HG02840 (cell line): ENCODE measurements at regions not wholly inside any gene's neighbourhood (a gene's known extent, or its start where the extent isn't known, plus 50 kb on each side); places are given as distances from the start of the nearest gene placed in this dataset.
"Not testable (repeated sequence)": the region's sequence is repeated elsewhere in the genome, so short reads cannot be mapped to it uniquely, and the experiment has no call there.

Experiments used
- ATAC-seq: cut with Tn5 transposase; IDR thresholded peaks from one replicate; pipeline ENCODE4 v1.9.1; 2021; ENCODE audit warnings: mild to moderate bottlenecking, moderate library complexity, moderate number of reproducible peaks; ENCODE audit not compliant: unreplicated experiment, low FRiP score

DNA sequence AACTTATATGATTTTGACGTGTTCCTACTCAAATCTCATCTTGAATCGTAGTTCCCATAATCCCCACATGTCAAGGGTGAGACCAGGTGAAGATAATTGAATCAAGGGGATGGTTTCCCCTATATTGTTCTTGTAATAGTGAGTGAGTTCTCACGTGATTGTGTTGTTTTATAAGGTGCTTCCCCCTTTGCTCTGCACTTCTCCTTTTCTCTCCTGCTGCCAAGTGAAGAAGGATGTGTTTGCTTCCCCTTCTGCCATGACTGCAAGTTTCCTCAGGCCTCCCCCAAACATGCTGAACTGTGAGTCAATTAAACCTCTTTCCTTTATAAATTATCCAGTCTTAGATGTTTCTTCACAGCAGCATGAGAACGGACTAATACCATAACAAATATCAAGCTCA lies 83.2 kb downstream of the MANEA start:
- ATAC-seq: no peak

DNA sequence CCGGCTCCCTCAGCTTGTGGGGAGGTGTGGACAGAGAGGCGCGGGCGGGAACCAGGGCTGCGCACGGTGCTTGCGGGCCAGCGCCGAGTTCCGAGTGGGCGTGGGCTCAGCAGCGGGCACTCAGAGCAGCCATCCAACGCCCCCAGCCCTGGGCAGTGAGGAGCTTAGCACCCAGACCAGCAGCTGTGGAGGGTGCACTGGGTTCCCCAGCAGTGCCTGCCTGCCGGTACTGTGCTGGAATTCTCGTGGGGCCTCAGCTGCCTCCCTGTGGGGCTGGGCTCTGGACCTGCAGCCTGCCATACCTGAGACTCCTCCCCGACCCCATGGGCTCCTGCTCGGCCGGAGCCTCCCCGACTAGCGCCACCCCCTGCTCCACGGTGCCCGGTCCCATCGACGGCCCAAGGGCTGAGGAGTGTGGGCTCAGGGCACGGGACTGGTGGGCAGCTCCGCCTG lies 92.7 kb downstream of the MANEA start:
- no peak for ATAC-seq

GRCh38 chr6:95676011-95676628 lies 98.8 kb downstream of the MANEA start:
- no peak for ATAC-seq

DNA sequence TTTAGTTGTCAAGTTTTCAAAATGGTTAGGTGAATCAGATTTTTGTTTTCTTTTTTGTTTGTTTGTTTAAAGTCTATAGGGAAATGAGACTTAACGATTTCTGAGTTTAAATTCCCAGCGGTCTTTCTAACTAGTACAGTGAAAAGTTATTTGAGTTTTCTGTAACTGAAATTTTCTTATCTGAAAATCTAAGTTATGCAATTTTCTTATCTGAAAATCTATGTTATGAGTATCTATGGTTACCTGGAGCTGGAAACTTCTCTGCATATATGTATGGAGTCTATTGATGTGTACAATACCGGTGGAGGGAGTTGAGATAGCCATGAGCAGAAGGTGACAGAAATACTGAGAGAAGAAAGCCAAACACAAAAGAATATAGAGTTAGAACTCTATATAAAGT lies 102.6 kb downstream of the MANEA start:
- no peak for ATAC-seq

GRCh38 chr6:95681736-95682135 lies 104.4 kb downstream of the MANEA start:
- no peak for ATAC-seq

- no peak for ATAC-seq
These were observed 105.1 kb downstream of the MANEA start for GRCh38 chr6:95682476-95682875.

DNA sequence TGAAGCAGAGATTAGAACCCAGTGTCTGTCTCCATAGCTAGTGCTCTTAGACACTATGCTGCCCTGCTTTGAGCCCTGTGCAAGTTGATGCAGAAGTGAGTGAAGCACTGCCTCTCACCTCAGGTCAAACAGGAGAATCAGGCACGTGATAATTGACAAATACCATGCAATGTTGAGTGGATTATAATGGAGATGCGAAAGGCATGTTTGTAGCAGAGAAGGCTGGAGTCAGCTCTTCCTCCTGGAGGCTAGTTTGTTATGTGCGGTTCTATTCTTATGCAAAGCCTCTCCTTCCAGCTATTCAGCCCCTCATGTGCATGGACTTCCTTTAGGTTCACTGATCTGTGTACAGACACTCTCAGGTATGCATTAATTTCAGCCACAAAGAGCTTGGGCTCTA lies 108.5 kb downstream of the MANEA start:
- no peak for ATAC-seq

- ATAC-seq: no peak
These were observed 108.9 kb downstream of the MANEA start for GRCh38 chr6:95686272-95686671.

- no peak for ATAC-seq
These were observed 109.6 kb downstream of the MANEA start for GRCh38 chr6:95686895-95687294.

GRCh38 chr6:95687839-95688238 lies 110.5 kb downstream of the MANEA start:
- ATAC-seq: no peak

- ATAC-seq: peak; percentile 73
These were observed 113.0 kb downstream of the MANEA start for GRCh38 chr6:95690328-95690727.

- ATAC-seq: no peak
These were observed 115.8 kb downstream of the MANEA start for GRCh38 chr6:95693108-95693507.

DNA sequence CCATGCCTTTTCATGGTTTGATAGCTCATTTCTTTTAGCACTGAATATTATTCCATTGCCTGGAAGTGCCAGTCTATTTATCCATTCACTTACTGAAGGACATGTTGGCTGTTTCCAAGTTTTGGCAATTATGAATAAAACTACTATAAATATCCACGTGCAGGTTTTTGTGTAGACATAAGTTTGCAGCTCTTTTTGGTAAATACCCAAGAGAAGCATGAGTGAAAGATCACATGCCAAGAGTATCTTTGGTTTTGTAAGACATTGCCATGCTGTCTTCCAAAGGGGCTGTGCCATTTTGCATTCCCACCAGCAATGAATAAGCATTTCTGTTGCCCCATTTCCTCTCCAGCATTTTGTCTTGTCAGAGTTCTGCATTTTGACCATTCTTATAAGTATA lies 120.9 kb downstream of the MANEA start:
- ATAC-seq: no peak

DNA sequence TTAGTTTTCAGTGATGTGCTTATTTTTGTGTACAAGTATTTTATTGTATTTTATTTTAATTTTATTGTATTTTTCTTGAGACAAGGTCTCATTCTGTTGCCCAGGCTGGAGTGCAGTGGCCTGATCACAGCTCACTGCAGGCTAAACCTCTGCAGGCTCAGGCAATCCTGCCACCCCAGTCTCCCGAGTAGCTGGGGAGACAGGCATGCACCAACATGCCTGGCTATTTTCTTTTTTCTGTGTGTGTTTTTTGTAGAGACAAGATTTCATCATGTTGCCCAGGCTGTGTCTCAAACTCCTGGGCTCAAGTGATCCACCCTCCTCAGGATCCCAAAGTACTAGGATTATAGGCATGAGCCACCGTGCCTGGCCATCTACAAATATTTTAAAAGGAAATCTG lies 146.3 kb downstream of the MANEA start:
- no peak for ATAC-seq

DNA sequence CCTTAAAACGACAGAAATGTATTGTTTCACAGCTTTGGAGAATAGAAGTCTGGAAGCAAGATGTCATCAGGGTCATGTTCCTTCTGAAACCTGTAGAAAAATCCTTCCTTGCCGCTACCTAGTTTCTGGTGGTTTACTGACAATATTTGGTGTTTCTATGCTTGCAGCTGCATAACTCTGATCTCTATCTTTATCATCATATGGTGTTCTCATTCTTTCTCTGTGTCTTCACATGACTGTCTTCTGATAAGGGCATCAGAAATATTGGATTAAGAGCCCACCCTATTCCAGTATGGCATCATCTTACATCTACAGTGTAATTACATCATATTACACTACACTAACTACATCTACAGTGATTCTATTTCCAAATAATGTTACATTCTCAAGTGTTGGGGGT lies 148.0 kb downstream of the MANEA start:
- no peak for ATAC-seq

GRCh38 chr6:95740157-95740556 lies 162.8 kb downstream of the MANEA start:
- ATAC-seq: no peak

- no peak for ATAC-seq
These were observed 163.7 kb downstream of the MANEA start for GRCh38 chr6:95741045-95741444.

DNA sequence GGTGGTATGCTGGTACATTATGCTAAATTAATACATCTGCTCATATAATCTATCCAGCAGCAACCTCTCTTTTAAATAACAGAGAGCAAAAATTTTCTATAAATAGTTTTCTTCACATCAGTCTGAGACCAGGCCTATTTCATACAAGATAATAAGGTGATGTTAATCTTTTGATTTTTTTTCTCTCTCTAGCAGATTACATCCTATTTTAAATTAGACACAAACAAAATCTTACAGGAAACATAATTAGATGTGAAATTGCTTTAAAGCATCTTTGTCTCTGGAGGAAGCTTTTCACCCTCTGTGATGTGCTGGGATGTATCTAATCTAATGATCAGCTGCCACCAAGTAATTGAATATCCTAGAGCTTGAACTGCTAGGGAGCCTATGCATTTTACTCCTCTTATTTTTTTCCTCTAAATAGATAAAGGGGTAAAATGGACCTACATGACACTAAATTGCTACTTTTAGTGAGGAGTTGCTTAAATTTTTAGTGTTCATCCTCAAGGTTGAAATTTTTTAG lies 165.5 kb downstream of the MANEA start:
- ATAC-seq: no peak

GRCh38 chr6:95743591-95743990 lies 166.3 kb downstream of the MANEA start:
- no peak for ATAC-seq

DNA sequence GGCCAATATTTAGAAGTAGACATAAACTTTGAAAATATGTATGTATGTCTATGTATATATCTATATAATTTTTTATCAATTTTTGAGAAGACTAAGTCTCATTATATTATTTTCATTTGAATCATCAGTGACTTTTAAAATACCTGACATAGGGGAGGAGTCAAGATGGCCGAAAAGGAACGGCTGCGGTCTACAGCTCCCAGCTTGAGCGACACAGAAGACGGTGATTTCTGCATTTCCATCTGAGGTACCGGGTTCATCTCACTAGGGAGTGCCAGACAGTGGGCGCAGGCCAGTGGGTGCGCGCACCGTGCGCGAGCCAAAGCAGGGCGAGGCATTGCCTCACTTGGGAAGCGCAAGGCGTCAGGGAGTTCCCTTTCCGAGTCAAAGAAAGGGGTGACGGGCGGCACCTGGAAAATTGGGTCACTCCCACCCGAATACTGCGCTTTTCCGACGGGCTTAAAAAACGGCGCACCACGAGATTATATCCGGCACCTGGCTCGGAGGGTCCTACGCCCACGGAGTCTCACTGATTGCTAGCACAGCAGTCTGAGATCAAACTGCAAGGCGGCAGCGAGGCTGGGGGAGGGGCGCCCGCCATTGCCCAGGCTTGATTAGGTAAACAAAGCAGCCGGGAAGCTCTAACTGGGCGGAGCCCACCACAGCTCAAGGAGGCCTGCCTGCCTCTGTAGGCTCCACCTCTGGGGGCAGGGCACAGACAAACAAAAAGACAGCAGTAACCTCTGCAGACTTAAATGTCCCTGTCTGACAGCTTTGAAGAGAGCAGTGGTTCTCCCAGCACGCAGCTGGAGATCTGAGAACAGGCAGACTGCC lies 181.1 kb downstream of the MANEA start:
- ATAC-seq: not testable (repeated sequence)

DNA sequence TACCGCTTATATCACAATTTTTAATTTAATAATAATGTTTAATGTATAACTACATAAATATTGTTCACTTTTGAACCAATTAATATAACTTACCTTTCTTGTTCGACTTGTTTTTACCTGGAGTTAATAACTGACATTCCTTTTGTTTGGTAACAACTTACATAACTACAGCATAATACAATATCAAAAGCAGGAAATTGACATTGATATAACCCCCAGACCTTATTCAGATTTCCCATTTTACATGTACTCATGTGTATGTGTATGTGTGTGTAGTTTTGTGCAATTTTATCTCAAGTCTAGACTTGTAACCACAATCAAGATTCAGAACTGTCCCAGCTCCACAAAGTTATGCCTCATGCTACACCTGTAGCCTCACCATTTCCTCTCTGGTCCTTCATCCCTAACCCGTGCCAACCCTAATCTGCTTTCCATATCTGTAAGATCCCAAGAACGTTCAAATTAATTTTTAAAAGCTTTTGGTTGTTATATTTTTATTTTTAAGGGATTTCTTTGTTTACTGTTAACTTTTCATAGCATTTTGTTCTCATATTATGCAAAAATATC lies 190.6 kb downstream of the MANEA start:
- ATAC-seq: no peak
